GM12878 (cell line): ENCODE measurements at regions not wholly inside any gene's neighbourhood (a gene's known extent, or its start where the extent isn't known, plus 50 kb on each side); places are given as distances from the start of the nearest gene placed in this dataset.

Experiments
- ATAC-seq: fragments of 200-7000 bp; cut with Tn5 transposase; 3 replicates; pipeline ENCODE4 v1.9.1; 2020; ENCODE audit warnings: mild to moderate bottlenecking, moderate library complexity
- BruUV-seq: library from RNA; stranded (reverse); fragments of 400-500 nt; replicated peaks from 2 replicates; lab custom pipeline; 2021; lab: Mats Ljungman, UMichigan
- CTCF ChIA-PET: fragments of 300-600 bp; sonication (Branson Sonifier 250); formaldehyde crosslinking; extraction: SDS; loops from one replicate; lab custom pipeline; 2021; ENCODE audit warnings: inconsistent platforms; lab: Yijun Ruan, JAX
- POLR2A ChIA-PET: fragments of 350-600 bp; formaldehyde crosslinking; extraction: SDS; loops from one replicate; lab custom pipeline; 2021; ENCODE audit warnings: inconsistent platforms; lab: Charles Lee
- RAD21 ChIA-PET: fragments of 300-600 bp; sonication (Branson Sonifier 250); formaldehyde crosslinking; loops from one replicate; lab custom pipeline; 2023; ENCODE audit warnings: antibody characterized with exemption; ENCODE audit not compliant: unreplicated experiment; lab: Charles Lee
- SMC1A ChIA-PET: fragments of 300-600 bp; sonication (Branson Sonifier 250); formaldehyde crosslinking; loops from one replicate; lab custom pipeline; 2023; ENCODE audit not compliant: unreplicated experiment, uncharacterized antibody; lab: Charles Lee
- DNase-seq: peaks from one replicate; pipeline ENCODE4 v3.0.0-alpha.2; 2011; ENCODE audit warnings: low read depth, low spot score
- FAIRE-seq: peaks from 3 replicates; lab custom pipeline; 2011; peaks lifted over from hg19 to GRCh38; lab: Jason Lieb, UNC
- H2AFZ ChIP-seq: 2 replicates; pipeline ENCODE4 v1.6.0; 2011; ENCODE audit warnings: low read depth, low read length, control low read depth; ENCODE audit not compliant: control insufficient read depth
- H3K27ac ChIP-seq: 2 replicates; pipeline ENCODE4 v1.5.1; 2011; ENCODE audit warnings: control low read depth; ENCODE audit not compliant: control insufficient read depth, insufficient read depth
- H3K27me3 ChIP-seq, 2 experiments: replicated peaks in 1 of 2; 2 replicates each; pipeline versions ENCODE4 v1.6.0 to v1.6.1; 2011; ENCODE audit warnings: low read length in 1 of 2; ENCODE audit not compliant: control insufficient read depth in 2 of 2, insufficient read depth in 2 of 2
- H3K36me3 ChIP-seq, 2 experiments: 2 replicates each; pipeline ENCODE4 v1.5.1; 2011; ENCODE audit warnings: low read length in 1 of 2; ENCODE audit not compliant: control insufficient read depth in 2 of 2, insufficient read depth in 2 of 2
- H3K4me1 ChIP-seq: 2 replicates; pipeline ENCODE4 v1.6.1; 2011; ENCODE audit warnings: mild to moderate bottlenecking, low read length, moderate library complexity, mixed read lengths; ENCODE audit not compliant: control insufficient read depth, insufficient read depth
- H3K4me2 ChIP-seq: 2 replicates; pipeline ENCODE4 v1.6.0; 2011; ENCODE audit warnings: control low read depth; ENCODE audit not compliant: control insufficient read depth, insufficient read depth
- H3K4me3 ChIP-seq: fragments of 200-600 bp; sonication (generic); 2 replicates; pipeline ENCODE4 v1.5.1; 2016
- H3K79me2 ChIP-seq: 2 replicates; pipeline ENCODE4 v1.6.0; 2011; ENCODE audit warnings: low read length; ENCODE audit not compliant: control insufficient read depth, insufficient read depth
- H3K9ac ChIP-seq: 2 replicates; pipeline ENCODE4 v1.8.0; 2011; ENCODE audit warnings: low read length, control low read depth, mixed read lengths; ENCODE audit not compliant: control insufficient read depth, insufficient read depth
- H3K9me3 ChIP-seq: replicated peaks from 3 replicates; pipeline ENCODE4 v1.5.1; 2011; ENCODE audit warnings: mild to moderate bottlenecking, low read length; ENCODE audit not compliant: control insufficient read depth, insufficient read depth
- H4K20me1 ChIP-seq: 2 replicates; pipeline ENCODE4 v1.6.0; 2011; ENCODE audit not compliant: control insufficient read depth, insufficient read depth
- EP300 ChIP-seq, 2 experiments: fragments of 150-350 bp in 1 of 2; IDR thresholded peaks; 2 replicates each; pipeline ENCODE4 v1.6.1; 2011 to 2012; ENCODE audit warnings: low read depth in 2 of 2, low read length in 2 of 2, borderline replicate concordance in 1 of 2, improper control_type of control experiment in 1 of 2, inconsistent platforms in 1 of 2; ENCODE audit not compliant: control insufficient read depth in 1 of 2
- ETV6 ChIP-seq, 2 experiments: fragments of 450-650 bp in 1 of 2; IDR thresholded peaks in 1 of 2; conservative IDR thresholded peaks in 1 of 2; 2 replicates each; pipeline ENCODE4 v1.6.1; 2014; ENCODE audit warnings: antibody characterized with exemption in 1 of 2, borderline replicate concordance in 1 of 2, low read depth in 1 of 2, mild to moderate bottlenecking in 1 of 2, moderate library complexity in 1 of 2
- HDAC2 ChIP-seq: fragments of 200-600 bp; sonication (generic); IDR thresholded peaks from 2 replicates; pipeline ENCODE4 v1.6.1; 2017
- HSF1 ChIP-seq: fragments of 150-350 bp; IDR thresholded peaks from 2 replicates; pipeline ENCODE4 v1.6.1; 2014; ENCODE audit warnings: mild to moderate bottlenecking, low read depth, low read length
- IRF5 ChIP-seq: fragments of 450-650 bp; IDR thresholded peaks from 2 replicates; pipeline ENCODE4 v1.6.1; 2017; ENCODE audit warnings: borderline replicate concordance
- NFYA ChIP-seq: IDR thresholded peaks from 2 replicates; pipeline ENCODE4 v1.6.1; 2011; ENCODE audit warnings: low read depth, mild to moderate bottlenecking, low read length, improper control_type of control experiment, borderline replicate concordance
- PKNOX1 ChIP-seq: fragments of 450-650 bp; IDR thresholded peaks from 2 replicates; pipeline ENCODE4 v1.6.1; 2016; ENCODE audit warnings: mild to moderate bottlenecking
- POLR2AphosphoS2 ChIP-seq: IDR thresholded peaks from 2 replicates; pipeline ENCODE4 v1.6.1; 2011; ENCODE audit warnings: low read depth, mild to moderate bottlenecking, low read length, improper control_type of control experiment, moderate library complexity
- SP1 ChIP-seq: IDR thresholded peaks from one replicate; pipeline ENCODE4 v1.6.1; 2011; ENCODE audit warnings: low read depth, low read length
- SPI1 ChIP-seq: IDR thresholded peaks from 2 replicates; pipeline ENCODE4 v1.6.1; 2011; ENCODE audit warnings: low read depth, mild to moderate bottlenecking, low read length, moderate library complexity, borderline replicate concordance; ENCODE audit not compliant: insufficient read depth
- YBX1 ChIP-seq: fragments of 450-650 bp; IDR thresholded peaks from 2 replicates; pipeline ENCODE4 v1.6.1; 2016; ENCODE audit warnings: antibody characterized with exemption
- YY1 ChIP-seq: IDR thresholded peaks from 2 replicates; pipeline ENCODE4 v1.6.1; 2011; ENCODE audit warnings: low read depth, mild to moderate bottlenecking, low read length
- WGBS: methylation state at CpG from one replicate; pipeline ENCODE4 v1.1.6; 2016; ENCODE audit warnings: low lambda C conversion rate; ENCODE audit not compliant: insufficient replicate concordance, insufficient coverage; ENCODE audit errors: missing lambda C conversion rate; 5-methylcytosine and 5-hydroxymethylcytosine counted together
- in situ Hi-C: fragments of 300-500 bp; cut with MboI; formaldehyde crosslinking; loops from 9 replicates; pipeline ENCODE4 v1.14.3; 2018; ENCODE audit warnings: mixed read lengths
- intact Hi-C: fragments of 100-400 bp; cut with micrococcal nuclease; formaldehyde crosslinking; loops from one replicate; pipeline ENCODE4 v1.14.2; 2022; ENCODE audit not compliant: unreplicated experiment
- TF ChIP-seq, protein P1 (sequence below): IDR thresholded peaks from 2 replicates; pipeline ENCODE4 v1.6.1; 2011; ENCODE audit warnings: low read depth, low read length, improper control_type of control experiment, borderline replicate concordance
- TF ChIP-seq, protein P2 (sequence below): fragments of 450-650 bp; IDR thresholded peaks from 2 replicates; pipeline ENCODE4 v1.6.1; 2017; ENCODE audit warnings: mild to moderate bottlenecking, moderate library complexity

GRCh38 chr12:19938031-19938430 is 430.3 kb upstream of the PDE3A start (continued):
- TF ChIP-seq ETV6 (conservative IDR thresholded peaks at IDR 0.05 in 1 of 2, IDR thresholded peaks at IDR 0.05 in 1 of 2; ENCODE audit: borderline replicate concordance in 1 of 2, low read depth in 1 of 2) (no peak), HDAC2 (no peak), NFYA (no peak), PKNOX1 (no peak)

GRCh38 chr12:19938491-19938890 is 429.8 kb upstream of the PDE3A start:
- ATAC-seq, result no peak
- 50% methylated on average over 1 of the region's 1 CpG for WGBS
- TF ChIP-seq HSF1, result no peak
- TF ChIP-seq, protein P1, sequence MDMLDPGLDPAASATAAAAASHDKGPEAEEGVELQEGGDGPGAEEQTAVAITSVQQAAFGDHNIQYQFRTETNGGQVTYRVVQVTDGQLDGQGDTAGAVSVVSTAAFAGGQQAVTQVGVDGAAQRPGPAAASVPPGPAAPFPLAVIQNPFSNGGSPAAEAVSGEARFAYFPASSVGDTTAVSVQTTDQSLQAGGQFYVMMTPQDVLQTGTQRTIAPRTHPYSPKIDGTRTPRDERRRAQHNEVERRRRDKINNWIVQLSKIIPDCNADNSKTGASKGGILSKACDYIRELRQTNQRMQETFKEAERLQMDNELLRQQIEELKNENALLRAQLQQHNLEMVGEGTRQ, result no peak
- no peak for TF ChIP-seq EP300 (IDR thresholded peaks at IDR 0.05; ENCODE audit: borderline replicate concordance in 1 of 2, control insufficient read depth in 1 of 2, low read depth in 2 of 2, low read length in 2 of 2)
- no peak for TF ChIP-seq YY1
- no peak for TF ChIP-seq SPI1
- no peak for TF ChIP-seq IRF5
- no peak for TF ChIP-seq YBX1
- TF ChIP-seq, protein P2, sequence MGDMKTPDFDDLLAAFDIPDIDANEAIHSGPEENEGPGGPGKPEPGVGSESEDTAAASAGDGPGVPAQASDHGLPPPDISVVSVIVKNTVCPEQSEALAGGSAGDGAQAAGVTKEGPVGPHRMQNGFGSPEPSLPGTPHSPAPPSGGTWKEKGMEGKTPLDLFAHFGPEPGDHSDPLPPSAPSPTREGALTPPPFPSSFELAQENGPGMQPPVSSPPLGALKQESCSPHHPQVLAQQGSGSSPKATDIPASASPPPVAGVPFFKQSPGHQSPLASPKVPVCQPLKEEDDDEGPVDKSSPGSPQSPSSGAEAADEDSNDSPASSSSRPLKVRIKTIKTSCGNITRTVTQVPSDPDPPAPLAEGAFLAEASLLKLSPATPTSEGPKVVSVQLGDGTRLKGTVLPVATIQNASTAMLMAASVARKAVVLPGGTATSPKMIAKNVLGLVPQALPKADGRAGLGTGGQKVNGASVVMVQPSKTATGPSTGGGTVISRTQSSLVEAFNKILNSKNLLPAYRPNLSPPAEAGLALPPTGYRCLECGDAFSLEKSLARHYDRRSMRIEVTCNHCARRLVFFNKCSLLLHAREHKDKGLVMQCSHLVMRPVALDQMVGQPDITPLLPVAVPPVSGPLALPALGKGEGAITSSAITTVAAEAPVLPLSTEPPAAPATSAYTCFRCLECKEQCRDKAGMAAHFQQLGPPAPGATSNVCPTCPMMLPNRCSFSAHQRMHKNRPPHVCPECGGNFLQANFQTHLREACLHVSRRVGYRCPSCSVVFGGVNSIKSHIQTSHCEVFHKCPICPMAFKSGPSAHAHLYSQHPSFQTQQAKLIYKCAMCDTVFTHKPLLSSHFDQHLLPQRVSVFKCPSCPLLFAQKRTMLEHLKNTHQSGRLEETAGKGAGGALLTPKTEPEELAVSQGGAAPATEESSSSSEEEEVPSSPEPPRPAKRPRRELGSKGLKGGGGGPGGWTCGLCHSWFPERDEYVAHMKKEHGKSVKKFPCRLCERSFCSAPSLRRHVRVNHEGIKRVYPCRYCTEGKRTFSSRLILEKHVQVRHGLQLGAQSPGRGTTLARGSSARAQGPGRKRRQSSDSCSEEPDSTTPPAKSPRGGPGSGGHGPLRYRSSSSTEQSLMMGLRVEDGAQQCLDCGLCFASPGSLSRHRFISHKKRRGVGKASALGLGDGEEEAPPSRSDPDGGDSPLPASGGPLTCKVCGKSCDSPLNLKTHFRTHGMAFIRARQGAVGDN, result no peak
- no peak for TF ChIP-seq SP1
- TF ChIP-seq ETV6 (conservative IDR thresholded peaks at IDR 0.05 in 1 of 2, IDR thresholded peaks at IDR 0.05 in 1 of 2; ENCODE audit: borderline replicate concordance in 1 of 2, low read depth in 1 of 2), result no peak
- TF ChIP-seq POLR2AphosphoS2, result no peak

More at GRCh38 chr12:19938491-19938890, 429.8 kb upstream of the PDE3A start:
- Histone ChIP-seq H3K9me3 (no peaks in the 10 kb centered on the region; the same call in 2 of the 3 replicates), H2AFZ (no peak overlapping the region), H3K27ac (no peak overlapping the region), H3K27me3 (no peaks in the 10 kb centered on the region), H3K4me2 (no peak overlapping the region), H3K4me1 (no peaks in the 10 kb centered on the region), H4K20me1 (no peaks in the 10 kb centered on the region), H3K4me3 (no peak overlapping the region), H3K9ac (no peak overlapping the region), H3K36me3 (no peaks in the 10 kb centered on the region), H3K79me2 (no peaks in the 10 kb centered on the region)
- FAIRE-seq (no peak), DNase-seq (no peak)
- ChIA-PET CTCF (no interaction called here), RAD21 (no interaction called here), SMC1A (interaction anchor here (1.1 kb wide), 1 partner anchor 13 kb away, joined by 3 read pairs; no protein-coding TSS in a partner anchor), POLR2A (no interaction called here)
- intact Hi-C loops, result no loop called here
- BruUV-seq, result no TSS peak
- in situ Hi-C loops, result no loop called here
